ENCODE measurements at regions not wholly inside any gene's neighbourhood (a gene's known extent, or its start where the extent isn't known, plus 50 kb on each side); places are given as distances from the start of the nearest gene placed in this dataset.

DNA sequence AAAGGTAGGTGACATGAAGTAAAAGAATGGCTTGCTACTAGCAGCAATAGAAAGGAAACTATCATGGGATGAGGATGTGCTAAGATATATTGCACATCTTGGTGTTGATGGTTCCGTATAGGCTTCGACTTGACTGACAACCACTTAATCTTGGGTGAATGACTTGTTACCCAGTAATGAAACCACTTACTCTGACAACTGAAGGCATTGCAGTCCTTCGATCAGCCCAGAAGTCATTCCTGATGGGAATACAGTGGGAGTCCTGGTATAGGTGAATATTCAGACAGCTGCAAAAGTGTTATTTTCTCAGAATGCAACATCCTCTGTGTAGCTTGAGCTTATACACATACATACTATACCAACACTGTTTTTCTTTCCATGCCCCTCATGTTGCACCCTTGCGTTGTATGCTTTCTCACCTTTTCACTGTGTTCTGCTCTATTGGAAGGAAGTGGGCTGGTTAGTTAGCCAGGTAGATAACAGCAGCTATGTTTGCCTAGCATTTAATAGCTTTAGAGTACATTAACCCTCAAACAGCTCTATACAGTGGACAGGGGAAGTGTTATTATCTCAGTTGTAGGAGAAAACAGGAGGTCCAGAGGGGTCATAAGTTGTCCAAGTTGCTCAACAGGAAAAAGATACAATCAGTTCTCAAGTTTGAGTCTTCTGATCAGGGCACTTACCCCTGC is 376.5 kb downstream of the MFSD1 start:
- H3K4me3 ChIP-seq (ENCODE audit: low read depth, low read length): no peak overlapping the region
- DNase-seq (ENCODE audit: low read depth): no peak
- TF ChIP-seq CTCF (conservative IDR thresholded peaks at IDR 0.05; ENCODE audit: low read depth, low read length): no peak

- no peak overlapping the region for H3K4me3 ChIP-seq (ENCODE audit: low read depth, low read length)
- TF ChIP-seq CTCF (conservative IDR thresholded peaks at IDR 0.05; ENCODE audit: low read depth, low read length): no peak
Observed at GRCh38 chr3:159182961-159183360, 381.1 kb downstream of the MFSD1 start.

DNA sequence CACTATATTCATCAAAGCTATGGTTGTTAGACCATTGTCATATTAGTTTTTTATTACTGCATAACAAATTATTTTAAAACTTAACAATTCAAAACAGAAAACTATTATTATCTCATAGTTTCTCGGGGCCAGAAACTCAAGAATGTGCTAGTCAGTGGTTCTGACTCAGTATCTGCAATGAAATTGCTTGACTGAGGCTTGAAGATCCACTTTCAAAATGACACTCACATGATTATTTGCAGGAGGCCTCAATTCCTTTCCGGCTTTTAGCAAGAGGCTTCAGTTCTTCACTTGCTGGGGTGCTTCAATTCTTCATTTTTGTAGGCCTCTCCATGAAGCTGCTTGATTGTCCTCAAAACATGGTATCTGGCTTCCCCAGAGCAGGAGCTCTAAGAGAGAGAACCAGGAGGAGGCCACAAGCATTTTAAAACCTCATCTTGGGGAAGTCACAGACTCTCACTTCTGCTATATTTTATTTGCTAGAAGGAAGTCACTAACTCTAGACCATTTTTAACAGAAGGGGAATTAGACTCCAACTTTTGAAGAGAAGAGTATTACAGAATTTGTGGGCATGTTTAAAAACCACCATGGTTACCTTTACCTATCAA is 383.7 kb downstream of the MFSD1 start:
- TF ChIP-seq CTCF (conservative IDR thresholded peaks at IDR 0.05; ENCODE audit: low read depth, low read length): no peak
- no peak for DNase-seq (ENCODE audit: low read depth)

More at GRCh38 chr3:159182961-159183360, 381.1 kb downstream of the MFSD1 start:
- no peak for DNase-seq (ENCODE audit: low read depth)

GRCh38 chr3:159186581-159186980 is 384.7 kb downstream of the MFSD1 start:
- no peak overlapping the region for H3K4me3 ChIP-seq (ENCODE audit: low read depth, low read length)
- no peak for DNase-seq (ENCODE audit: low read depth)
- no peak for TF ChIP-seq CTCF (conservative IDR thresholded peaks at IDR 0.05; ENCODE audit: low read depth, low read length)

More for the DNA sequence above, 383.7 kb downstream of the MFSD1 start:
- H3K4me3 ChIP-seq (ENCODE audit: low read depth, low read length): no peak overlapping the region

DNA sequence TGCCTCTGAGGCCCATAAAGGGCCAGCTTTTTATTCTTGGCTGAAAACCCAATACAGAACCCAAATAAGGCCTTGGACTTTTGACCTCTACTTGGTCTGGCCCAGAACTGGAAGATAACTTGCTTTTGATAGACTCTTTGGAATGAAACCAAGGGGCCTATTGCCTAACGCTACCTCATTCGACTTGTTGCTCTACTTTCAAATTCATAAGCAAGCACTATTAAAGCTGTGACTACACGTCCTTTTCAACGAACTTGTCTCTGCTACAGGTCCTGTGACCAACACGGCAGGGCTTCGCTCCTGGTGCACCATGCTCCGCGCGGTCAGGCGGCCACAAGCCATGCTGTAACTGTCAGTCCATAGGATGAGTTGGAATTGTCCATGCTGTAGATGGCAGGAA is 385.4 kb downstream of the MFSD1 start:
- TF ChIP-seq CTCF (conservative IDR thresholded peaks at IDR 0.05; ENCODE audit: low read depth, low read length): no peak
- no peak overlapping the region for H3K4me3 ChIP-seq (ENCODE audit: low read depth, low read length)
- DNase-seq (ENCODE audit: low read depth): no peak

GRCh38 chr3:159187706-159188105 is 385.9 kb downstream of the MFSD1 start:
- no peak overlapping the region for H3K4me3 ChIP-seq (ENCODE audit: low read depth, low read length)
- no peak for TF ChIP-seq CTCF (conservative IDR thresholded peaks at IDR 0.05; ENCODE audit: low read depth, low read length)

More at GRCh38 chr3:159187706-159188105, 385.9 kb downstream of the MFSD1 start:
- no peak for DNase-seq (ENCODE audit: low read depth)
